Right forelimb (tissue), 1 donor: ENCODE measurements at regions not wholly inside any gene's neighbourhood (a gene's known extent, or its start where the extent isn't known, plus 50 kb on each side); places are given as distances from the start of the nearest gene placed in this dataset.

Source experiments
- DNase-seq: peaks from one replicate; pipeline ENCODE4 v3.0.0-alpha.2; 2018

DNA sequence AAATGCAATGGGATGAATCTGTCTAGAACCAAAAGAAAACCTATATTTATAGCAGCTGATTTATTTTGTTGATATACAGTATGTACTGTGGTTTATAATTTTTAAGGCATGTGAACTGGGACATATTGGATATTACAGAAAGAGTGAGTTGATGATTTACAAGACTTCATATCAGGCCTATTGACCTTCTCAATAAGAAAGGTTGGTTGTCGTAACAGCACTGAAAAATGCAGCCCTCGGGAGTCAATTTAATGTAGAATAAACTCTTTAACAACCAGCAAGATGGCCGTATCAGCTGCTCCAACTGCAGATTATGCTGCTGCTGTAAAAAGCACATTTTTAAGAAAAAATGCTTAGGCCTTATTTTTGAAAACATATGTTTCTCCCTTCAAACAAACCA is 407.3 kb downstream of the GXYLT1 start:
- no peak for DNase-seq

DNA sequence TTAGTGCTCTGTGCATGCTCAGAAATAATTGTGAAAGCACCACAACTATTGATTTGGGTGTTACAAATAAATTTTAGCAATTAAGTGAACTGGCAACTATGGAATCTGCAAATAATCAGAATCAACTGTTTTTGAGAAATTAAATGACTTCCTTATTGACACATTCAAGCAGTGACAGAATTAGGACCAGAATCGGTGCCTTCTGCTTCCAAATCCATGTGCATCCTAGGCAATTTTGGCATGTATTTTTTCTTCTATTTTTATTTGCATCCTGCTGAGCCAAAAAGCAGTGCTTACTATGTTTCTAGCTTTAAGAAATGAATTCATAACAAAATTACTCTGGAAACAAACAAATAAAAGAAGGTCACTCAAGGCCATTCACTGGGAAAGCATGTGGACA is 408.2 kb downstream of the GXYLT1 start:
- DNase-seq = no peak

DNA sequence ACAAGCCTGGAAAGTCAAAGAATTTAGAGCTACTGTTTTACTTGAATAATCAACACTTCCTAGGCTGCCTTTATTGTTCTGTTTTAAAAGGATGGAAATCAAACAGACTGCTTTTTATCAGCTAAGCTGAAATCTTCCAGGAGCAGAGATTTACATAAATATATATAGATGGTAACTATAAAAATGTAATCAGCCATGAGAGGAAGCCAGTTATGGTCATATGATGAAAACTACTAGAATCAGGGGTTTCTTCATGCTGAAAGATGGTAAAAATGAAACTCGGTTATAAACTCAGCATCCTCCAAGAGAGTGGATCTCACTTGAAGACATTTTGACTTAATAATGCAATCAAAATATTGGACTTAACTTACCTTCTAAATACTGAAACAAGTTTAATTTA is 413.0 kb downstream of the GXYLT1 start:
- DNase-seq = no peak

DNA sequence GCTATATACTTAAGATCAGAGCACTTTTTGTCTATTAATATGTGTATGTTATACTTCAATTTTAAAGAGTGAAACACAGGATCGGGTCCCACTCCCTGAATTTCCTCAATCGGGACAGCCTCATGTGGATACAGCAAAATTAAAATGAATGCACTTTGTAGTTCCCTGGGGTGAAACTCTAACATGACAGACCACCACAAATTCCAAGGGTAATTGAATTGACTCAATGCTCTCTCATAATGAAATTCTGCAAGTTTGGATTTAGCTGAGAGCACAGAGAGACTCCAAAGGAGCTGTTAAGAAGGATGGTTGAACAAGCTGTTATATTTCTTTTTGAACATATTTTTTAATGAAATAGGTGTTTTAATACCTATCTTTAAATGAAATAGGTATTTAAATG is 413.6 kb downstream of the GXYLT1 start:
- DNase-seq = no peak

DNA sequence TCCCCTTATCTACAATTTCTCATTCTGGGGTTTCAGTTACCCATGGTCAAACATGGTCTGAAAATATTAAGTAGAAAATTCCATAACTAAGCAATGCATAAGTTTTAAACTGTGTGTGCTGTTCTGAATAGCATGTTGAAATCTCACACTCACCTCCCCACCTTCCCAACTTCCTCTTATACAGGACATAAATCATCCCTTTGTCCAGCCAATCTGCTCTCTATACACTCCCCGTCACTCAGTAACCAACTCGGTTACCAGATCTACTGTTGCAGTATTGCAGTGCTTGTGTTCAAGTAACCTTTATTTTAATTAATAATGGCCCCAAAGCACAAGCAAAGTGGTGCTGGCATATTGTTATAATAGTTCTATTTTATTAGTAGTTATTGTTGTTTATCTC is 420.5 kb downstream of the GXYLT1 start:
- DNase-seq = no peak

DNA sequence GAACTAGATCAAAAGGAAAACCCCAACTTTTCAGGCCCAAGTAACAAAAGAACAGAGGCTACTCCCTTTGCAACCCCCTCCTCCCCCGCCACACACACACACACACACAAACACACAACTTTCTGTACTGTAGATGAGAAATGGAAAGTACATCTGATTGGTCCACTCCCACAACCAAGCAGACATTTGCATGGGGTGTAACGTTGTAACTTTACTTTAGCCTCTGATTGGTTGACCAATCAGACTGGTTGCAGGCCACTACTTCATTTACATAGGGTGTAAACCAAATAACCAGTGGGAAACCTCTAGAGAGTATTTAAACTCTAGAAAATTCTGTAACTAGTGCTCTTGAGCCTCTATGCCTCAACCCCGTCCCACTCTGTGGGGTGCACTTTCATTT is 425.5 kb downstream of the GXYLT1 start:
- no peak for DNase-seq

DNA sequence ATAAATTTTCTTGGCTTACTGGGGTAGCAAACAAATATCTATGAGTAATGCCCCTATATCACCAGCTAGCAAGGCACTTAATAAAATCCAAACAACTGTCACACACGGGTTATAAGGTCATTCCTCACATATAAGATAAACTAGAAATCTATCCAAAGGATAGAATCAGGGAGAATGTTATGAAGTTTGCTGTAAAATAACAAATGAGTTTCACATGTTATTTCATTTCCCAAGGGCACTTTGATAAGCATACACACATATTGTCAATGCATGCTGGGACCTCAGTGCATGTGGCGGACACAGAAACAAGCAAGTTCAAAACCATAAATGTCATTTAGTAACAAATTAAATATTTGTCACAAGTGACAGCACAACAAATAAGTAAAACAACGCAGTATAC is 429.4 kb downstream of the GXYLT1 start:
- no peak for DNase-seq

DNA sequence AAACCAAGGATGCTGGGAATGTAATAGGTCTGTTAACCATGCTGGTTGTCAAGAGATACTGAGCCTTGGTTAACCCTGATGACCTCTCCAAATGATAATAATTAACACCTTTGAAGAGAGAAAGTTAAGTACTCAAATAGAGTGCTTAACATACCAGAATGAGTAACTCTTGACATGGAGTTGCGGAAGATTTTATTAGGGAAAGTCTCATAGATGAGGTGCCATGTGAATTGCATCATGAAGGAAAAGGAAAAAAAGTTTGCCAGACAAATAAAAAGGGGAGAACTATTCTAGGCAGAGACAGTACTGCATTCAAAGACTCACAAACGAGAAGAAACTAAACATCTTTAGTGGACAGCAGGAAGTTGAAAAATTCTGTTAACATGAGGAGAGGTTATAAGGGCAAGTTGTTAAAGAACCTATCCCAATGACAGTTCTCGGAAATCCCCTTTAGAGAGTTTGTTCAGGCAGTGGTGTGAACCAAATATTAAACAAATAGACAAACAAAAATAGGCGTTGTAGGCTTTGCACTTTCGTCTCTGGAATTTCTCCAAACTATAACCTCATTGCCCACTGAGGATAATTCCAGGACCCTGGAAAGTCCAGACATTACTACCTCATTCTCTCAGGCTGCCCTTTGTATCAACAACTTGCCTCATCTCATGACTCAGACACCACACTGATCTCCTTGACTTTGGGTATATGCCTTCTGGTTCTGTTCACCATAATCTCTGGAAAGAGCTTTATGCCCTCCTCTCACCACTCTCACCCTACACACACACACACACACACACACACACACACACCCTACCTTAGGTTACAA is 435.0 kb downstream of the GXYLT1 start:
- DNase-seq = no peak

DNA sequence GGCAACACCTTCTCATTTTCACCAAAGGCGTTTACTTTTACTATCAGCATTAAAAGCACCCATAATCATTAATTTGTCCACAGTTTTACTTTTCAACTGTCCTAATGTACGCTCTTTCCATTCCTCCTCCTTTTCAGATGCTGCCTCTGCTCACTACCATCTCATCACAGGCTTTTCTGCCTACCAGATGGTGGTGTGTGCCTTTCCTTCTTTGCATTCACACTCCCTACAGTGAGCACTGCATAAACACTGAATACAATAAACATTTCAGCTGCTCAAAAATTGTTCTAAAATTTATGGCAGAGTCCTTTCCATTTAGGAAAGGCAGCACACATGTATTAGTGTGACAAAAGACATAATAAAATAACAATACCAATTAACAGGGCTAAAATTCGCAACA is 435.7 kb downstream of the GXYLT1 start:
- no peak for DNase-seq

DNA sequence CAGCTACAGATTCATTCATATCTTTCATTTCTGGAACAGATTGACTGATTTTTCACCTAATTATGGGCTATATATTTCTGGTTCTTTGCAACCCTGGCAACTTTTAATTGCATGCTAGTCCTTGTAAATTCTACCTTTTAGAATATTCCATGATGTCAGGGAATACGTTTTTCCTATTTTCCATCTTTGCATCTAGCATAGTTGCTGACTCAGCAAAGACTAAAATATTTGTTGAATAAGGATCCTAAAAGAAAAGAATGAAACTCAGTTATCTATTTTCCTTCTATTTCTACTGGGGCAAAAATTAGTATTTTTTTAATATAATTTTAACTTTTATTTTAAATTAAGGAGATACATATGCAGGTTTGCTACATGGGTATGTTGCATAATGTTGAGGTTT is 438.3 kb downstream of the GXYLT1 start:
- DNase-seq = no peak

DNA sequence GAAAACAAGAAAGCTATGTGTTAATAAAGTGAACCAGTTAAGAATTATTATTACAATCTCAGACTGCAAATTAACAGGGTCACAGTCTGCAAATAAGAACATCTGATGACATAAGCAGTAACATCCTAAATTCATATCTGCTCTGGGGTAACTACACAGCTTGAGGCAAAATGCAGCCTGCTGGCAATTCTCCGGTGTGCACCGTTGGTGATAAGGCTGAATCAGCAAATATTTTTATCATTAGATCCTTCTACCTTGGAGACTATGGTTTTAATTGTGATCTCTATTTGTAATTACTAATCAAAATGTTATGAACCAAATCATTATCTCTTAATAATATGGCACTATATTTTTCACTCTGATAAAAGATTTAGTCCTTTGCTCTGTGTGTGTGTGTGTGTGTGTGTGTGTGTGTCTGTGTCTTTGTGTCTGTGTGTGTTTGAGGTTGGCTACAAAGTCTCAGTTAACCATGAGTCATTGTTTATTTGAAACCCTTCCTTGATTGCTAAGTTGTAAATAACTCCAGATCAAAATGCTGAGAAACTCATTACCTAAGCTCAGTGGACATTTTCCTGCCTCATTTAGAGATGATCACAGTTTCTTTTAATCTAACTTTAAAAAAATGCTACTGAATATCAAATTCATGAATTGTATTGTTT is 442.6 kb downstream of the GXYLT1 start:
- no peak for DNase-seq

DNA sequence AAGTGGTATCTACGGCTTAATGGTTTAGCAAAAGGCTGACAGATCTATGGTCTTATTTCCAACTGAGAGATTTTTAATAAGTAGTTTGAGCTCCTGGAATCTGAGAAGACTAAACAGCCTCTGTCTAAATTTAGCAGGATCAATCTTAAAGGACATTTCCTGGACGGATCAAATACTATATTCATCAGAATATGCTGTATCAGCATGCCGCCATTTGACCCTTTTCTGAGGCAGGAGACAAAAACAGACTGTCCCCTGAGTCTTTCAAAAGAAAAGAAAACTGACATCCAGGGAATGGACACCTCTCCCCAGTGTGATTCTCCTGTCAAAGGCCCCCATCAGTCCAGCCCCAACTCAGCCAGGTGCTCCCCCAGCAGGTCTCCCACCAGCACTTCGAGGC is 443.7 kb downstream of the GXYLT1 start:
- DNase-seq = no peak

DNA sequence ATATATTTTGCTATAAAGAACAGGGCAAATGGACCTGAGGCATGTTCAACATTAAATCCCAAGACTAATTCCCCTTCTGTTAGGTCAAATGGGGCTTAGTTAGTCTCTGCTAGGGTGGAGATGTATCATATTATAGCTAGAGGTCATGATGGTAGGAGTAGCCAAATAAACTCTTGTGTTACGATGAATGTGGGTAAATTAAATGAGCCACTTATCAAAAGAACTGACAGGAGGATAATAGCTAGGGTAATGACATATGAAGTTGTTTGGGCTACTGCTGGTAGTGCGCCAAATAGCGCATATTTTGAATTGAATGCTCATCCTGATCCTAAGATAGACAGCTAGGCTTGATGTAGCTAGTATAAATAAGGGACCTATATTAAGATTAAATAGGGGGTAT is 445.0 kb downstream of the GXYLT1 start:
- no peak for DNase-seq

DNA sequence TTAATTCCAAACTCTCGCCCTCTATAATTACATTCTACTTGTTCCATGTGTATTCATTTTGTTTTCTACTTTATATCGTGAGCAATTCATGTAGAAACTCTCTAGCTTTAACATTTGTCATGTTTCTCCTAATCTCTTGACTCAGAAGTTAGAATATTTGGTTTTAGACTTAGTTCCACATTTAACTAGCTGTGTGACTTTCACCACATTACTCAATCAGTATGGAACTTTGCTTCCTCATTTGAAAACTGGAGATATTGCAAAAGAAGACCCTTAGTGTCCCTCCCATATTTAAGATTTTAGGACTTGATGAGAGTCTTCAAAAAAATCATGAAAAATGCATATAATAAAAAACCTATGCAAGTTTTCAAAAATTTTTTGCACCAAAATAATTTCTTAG is 447.5 kb downstream of the GXYLT1 start:
- DNase-seq = no peak

DNA sequence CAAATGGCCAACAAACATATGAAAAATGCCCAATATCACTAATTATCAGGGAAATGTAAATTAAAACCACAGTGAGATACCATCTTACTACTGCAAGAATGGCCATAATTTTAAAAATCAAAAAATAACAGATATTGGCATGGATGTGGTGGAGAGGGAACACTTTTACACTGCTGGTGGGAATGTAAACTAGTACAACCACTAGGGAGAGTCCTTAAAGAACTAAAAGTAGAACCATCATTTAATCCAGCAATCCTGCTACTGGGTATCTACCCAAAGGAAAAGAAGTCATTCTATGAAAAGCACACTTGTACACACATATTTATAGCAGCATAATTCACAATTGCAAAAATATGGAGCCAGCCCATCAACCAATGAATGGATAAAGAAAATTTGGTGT is 459.7 kb downstream of the GXYLT1 start:
- no peak for DNase-seq

DNA sequence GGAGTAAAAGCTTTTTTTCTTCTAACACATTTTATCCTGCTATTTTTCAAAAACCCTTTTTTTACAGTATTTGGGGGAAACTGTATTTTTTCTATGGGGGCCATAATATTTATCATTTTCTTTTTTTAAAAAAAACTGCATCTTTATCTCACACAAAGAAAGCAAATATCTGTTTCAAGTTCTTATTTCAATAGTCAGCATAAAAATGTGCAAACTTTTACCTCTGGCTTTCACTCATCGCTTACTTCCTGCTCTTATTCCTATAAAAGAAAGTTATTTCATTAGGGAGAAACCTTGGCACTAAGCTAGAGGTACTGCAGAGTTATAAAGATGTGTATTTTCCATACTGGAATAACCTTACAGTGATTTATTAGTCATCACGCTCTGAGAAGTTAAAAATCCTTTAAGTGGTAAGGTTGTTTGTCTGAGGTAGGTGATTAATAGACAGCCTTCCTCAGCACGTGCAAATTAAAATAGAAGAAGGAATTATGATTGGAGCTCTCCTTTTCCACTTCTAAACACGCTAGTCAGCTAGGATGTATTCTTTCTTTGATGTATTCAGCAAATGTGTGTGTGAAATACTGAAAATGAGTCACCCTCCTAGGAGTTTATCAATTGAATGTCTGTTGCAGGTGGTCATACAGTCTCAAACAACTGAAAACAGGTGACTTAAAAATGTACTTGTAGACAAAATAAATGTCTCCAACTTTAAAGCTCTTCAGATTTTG is 461.0 kb downstream of the GXYLT1 start:
- no peak for DNase-seq

DNA sequence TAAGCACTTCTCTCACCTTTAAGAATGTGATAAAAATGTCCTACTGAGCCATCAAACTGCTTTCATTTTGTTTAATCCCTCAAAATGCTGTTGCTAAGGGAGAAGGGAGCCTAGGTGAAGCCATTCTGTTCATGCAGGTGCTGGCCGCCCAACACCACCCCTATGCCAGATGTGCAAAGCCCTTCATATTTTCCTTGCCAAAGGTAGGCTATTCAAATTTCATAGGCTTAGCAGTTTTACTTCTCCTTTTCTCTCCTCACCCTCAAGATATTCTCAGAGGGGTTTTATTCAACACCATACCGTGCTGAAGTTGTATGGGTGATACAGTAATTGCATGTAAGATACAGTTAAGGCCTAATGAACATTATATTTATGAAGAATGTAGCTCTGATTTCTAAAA is 461.7 kb downstream of the GXYLT1 start:
- DNase-seq = no peak

DNA sequence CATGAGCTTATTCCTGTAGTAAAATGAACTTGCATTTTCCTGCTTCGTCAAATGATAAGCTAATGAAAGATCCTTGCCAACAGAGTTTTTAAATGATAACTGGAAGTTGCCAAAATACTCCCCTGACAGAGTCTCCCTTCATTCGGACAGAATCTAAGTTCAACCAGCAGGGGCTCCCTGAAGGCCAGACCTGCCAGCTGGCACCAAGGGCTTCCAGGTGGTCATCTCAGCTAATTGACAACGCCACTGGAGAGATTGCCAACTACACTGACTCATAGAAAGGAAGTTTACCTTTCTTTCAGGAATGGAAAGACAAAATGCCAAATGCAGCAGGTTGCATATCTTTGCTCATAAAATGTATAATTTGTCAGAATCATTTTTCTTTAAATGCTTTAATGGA is 462.8 kb downstream of the GXYLT1 start:
- no peak for DNase-seq

DNA sequence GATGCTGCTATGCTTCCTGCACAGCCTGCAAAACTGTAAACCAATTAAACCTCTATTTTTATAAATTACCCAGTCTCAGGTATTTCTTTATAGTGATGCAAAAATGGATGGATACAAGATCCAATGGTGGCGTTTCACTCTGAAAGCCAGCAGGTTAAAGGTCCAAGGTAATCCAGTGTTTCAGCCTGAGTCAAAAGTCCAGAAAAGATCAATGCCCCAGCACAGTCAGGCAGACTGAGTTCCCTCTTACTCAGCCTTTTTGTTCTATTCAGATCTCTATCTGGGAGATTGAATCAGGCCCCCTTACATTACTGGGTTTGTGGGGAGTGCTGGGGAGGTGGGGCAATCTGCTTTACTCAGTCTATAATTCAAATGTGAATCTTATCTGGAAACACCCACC is 464.5 kb downstream of the GXYLT1 start:
- DNase-seq = no peak

DNA sequence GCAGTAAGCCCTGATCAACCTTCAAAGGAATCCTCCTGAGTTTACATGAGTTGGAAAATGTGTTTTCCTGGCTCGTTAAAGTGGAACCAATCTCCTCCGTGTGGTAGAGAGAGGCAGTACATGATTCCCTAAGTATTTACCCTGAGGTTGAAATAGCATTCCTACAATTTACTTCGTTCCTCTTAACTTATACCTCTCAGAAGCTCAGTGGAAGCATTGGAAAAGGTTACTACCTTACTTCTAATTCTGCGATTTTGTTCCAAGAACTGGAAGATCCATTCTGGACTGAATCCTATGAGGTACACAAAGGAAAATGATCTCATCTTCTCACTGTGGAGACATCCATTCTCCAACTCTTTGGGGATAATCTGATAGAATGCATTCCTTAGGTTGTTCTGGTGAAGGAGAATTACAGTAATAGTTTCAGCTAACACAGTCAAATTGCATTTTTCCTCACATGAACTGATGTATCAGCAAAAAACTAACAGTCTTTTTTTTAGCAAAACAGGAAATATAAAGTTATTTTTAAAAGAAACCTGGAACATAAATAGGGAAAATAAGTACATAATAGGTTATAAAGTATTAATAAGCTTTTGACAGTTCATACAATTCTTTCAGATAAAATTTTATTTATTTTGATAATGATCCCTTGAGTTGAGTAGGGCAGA is 475.6 kb downstream of the PDZRN4 start:
- no peak for DNase-seq

DNA sequence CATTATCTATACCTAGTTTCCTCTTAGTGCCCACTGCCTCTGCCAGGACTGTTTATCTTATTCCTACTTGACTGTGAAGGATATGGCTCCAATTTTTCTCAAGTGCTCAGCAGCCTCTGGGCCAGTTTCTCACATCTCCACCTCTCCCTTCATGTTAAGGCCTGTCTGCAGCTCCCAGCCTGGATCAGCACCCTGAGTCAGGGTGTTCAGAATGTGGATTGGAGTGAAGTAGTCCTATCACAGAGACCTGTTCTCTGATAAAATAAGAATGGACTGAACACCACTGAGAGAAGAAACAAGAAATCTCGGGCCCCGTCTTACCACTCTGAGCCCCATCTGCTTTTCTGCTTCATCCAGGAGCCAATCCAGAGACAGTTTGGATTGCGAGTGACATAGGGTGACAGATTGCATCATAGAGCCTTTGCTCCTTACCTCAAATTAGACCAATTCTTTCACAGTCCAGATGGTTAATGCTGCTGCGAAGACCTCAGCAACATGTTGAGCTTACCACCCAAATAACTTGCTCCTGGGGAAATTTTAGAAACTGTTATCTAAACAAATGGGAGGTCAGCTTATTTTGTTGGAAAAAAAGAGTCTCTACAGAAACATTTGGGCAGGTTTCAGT is 473.1 kb downstream of the PDZRN4 start:
- no peak for DNase-seq

DNA sequence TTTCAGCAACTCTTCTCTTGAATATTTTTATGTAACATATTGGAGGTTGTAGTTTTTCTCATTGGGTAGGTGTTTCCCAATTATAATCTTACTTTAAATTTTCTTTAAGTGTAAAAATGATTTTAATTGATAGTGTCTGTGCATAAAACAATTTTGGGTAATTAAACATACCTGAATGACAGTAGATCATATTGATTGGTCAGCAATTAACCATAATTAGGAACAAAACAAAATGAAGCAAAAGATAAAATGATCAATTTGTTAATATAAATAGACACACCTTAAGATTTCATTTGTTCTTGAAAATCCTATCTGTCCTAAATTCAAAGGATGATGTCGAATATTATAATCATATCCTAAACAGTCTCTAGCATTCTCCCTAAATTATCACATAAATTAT is 468.3 kb downstream of the PDZRN4 start:
- no peak for DNase-seq
